ENCODE measurements at regions not wholly inside any gene's neighbourhood (a gene's known extent, or its start where the extent isn't known, plus 50 kb on each side); places are given as distances from the start of the nearest gene placed in this dataset.

GRCh38 chr5:120260651-120261050 is 203.4 kb upstream of the PRR16 start:
- Histone ChIP-seq H3K4me1 (ENCODE audit: insufficient read depth, low read length, poor library complexity, severe bottlenecking) (no peaks in the 10 kb centered on the region), H3K27me3 (replicated peaks; ENCODE audit: insufficient read depth, low read depth, low read length, poor library complexity) (no peaks in the 10 kb centered on the region), H3K27ac (ENCODE audit: low read depth, low read length, poor library complexity, severe bottlenecking) (no peak overlapping the region), H3K4me3 (ENCODE audit: low read depth, low read length, poor library complexity, severe bottlenecking) (no peak overlapping the region), H3K36me3 (ENCODE audit: insufficient read depth, low read length, poor library complexity, severe bottlenecking) (no peaks in the 10 kb centered on the region), H3K9me3 (ENCODE audit: low read depth, low read length, poor library complexity, severe bottlenecking) (no peaks in the 10 kb centered on the region)
- POLR2A ChIA-PET (ENCODE audit: low non-redundant PET): no interaction called here
- BruUV-seq (replicated peaks): no TSS peak
- intact Hi-C loops (cut with micrococcal nuclease; ENCODE audit: unreplicated experiment): no loop called here
- no peak for DNase-seq (ENCODE audit: low spot score)
- CTCF ChIA-PET: no interaction called here
- no peak for TF ChIP-seq EZH2 (IDR thresholded peaks at IDR 0.05; ENCODE audit: borderline replicate concordance, low read depth, low read length, poor library complexity, severe bottlenecking)
- no peak for TF ChIP-seq CTCF (conservative IDR thresholded peaks at IDR 0.05; ENCODE audit: low read depth, low read length)

- Histone ChIP-seq H3K4me3 (ENCODE audit: low read depth, low read length, poor library complexity, severe bottlenecking) (no peak overlapping the region), H3K9me3 (ENCODE audit: low read depth, low read length, poor library complexity, severe bottlenecking) (no peaks in the 10 kb centered on the region), H3K27me3 (replicated peaks; ENCODE audit: insufficient read depth, low read depth, low read length, poor library complexity) (no peaks in the 10 kb centered on the region), H3K27ac (ENCODE audit: low read depth, low read length, poor library complexity, severe bottlenecking) (no peak overlapping the region), H3K36me3 (ENCODE audit: insufficient read depth, low read length, poor library complexity, severe bottlenecking) (no peaks in the 10 kb centered on the region), H3K4me1 (ENCODE audit: insufficient read depth, low read length, poor library complexity, severe bottlenecking) (no peaks in the 10 kb centered on the region)
- DNase-seq (ENCODE audit: low spot score): no peak
- ChIA-PET POLR2A (ENCODE audit: low non-redundant PET) (no interaction called here), CTCF (no interaction called here)
- intact Hi-C loops (cut with micrococcal nuclease; ENCODE audit: unreplicated experiment): no loop called here
- TF ChIP-seq EZH2 (IDR thresholded peaks at IDR 0.05; ENCODE audit: borderline replicate concordance, low read depth, low read length, poor library complexity, severe bottlenecking) (no peak), CTCF (conservative IDR thresholded peaks at IDR 0.05; ENCODE audit: low read depth, low read length) (no peak)
- no TSS peak for BruUV-seq (replicated peaks)
Observed at GRCh38 chr5:120270498-120270897, 193.6 kb upstream of the PRR16 start.

- Histone ChIP-seq H3K36me3 (ENCODE audit: insufficient read depth, low read length, poor library complexity, severe bottlenecking) (no peaks in the 10 kb centered on the region), H3K27ac (ENCODE audit: low read depth, low read length, poor library complexity, severe bottlenecking) (no peak overlapping the region), H3K9me3 (ENCODE audit: low read depth, low read length, poor library complexity, severe bottlenecking) (no peaks in the 10 kb centered on the region), H3K4me1 (ENCODE audit: insufficient read depth, low read length, poor library complexity, severe bottlenecking) (no peaks in the 10 kb centered on the region), H3K4me3 (ENCODE audit: low read depth, low read length, poor library complexity, severe bottlenecking) (no peak overlapping the region), H3K27me3 (replicated peaks; ENCODE audit: insufficient read depth, low read depth, low read length, poor library complexity) (no peaks in the 10 kb centered on the region)
- intact Hi-C loops (cut with micrococcal nuclease; ENCODE audit: unreplicated experiment): no loop called here
- no peak for DNase-seq (ENCODE audit: low spot score)
- TF ChIP-seq CTCF (conservative IDR thresholded peaks at IDR 0.05; ENCODE audit: low read depth, low read length) (no peak), EZH2 (IDR thresholded peaks at IDR 0.05; ENCODE audit: borderline replicate concordance, low read depth, low read length, poor library complexity, severe bottlenecking) (no peak)
- ChIA-PET CTCF (no interaction called here), POLR2A (ENCODE audit: low non-redundant PET) (no interaction called here)
- BruUV-seq (replicated peaks): no TSS peak
Observed at GRCh38 chr5:120293796-120294195, 170.3 kb upstream of the PRR16 start.
